ENCODE measurements at regions not wholly inside any gene's neighbourhood (a gene's known extent, or its start where the extent isn't known, plus 50 kb on each side); places are given as distances from the start of the nearest gene placed in this dataset.
"Not testable (repeated sequence)": the region's sequence is repeated elsewhere in the genome, so short reads cannot be mapped to it uniquely, and the experiment has no call there.

DNA sequence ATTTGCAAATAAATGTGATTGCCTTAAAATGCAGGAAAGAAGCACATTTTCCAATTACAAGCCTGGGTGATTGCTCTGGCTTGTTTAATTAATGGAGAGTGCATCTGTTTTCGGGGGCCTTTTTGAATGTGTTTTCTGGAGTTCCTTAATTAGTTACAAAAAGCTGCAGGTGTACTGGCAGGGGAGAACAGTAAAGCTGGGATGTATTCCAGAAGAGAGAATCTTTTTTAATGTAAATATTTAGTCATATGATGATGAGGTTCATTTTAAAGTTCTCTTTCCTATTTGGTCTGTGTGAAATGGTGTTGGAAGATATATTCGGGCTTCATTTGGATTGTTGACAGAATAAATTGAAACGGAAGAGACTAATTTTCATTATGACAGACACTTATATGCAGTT lies 70.9 kb upstream of the N4BP1 start:
- DNase-seq (ENCODE audit: low spot score), result no peak

DNA sequence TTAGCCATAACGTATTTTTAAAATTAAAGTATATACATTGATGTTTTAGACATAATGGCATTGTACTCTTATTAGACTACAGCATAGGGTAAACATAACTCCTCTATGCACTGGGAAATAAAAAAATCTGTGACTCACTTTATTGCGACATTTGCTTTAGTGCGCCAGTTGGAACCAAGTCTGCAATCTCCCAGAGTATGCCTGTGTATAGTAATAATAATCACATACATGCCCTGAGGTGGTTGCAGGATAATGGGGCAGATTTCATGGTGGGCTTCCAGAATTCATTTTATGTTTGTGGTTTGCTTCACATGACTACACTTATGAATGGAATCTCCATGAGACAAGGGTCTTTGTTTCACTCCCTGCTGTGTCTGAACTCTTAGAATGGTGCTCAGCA lies 66.9 kb upstream of the N4BP1 start:
- DNase-seq (ENCODE audit: low spot score), result peak; percentile 36

GRCh38 chr16:48668184-48668583 lies 58.2 kb upstream of the N4BP1 start:
- not testable (repeated sequence) for DNase-seq (ENCODE audit: low spot score)

DNA sequence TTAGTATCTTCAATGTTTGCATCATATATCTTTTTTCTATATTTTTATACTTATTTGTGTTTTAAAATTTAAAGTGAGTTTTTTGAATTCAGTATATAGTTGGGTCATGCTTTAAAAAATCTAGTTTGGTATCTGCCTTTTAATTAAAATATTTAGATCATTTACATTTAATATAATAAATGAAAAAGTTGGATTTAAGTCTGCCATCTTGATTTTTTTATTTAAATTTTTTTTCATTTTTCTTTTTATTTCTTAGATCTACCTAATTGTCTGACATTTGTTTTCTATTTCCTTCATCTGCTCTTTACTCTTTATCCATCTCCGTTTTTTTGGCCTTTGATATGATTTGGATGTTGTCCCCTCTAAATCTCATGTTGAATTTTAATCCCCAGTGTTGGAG lies 50.0 kb upstream of the N4BP1 start:
- DNase-seq (ENCODE audit: low spot score), result no peak
